Left lung (tissue), 4 donors: ENCODE measurements at regions not wholly inside any gene's neighbourhood (a gene's known extent, or its start where the extent isn't known, plus 50 kb on each side); places are given as distances from the start of the nearest gene placed in this dataset.

ENCODE experiments used
- ATAC-seq: fragments of 200-7000 bp; cut with Tn5 transposase; one replicate; pipeline ENCODE4 v1.9.1; 2020; ENCODE audit warnings: moderate library complexity
- DNase-seq, 4 donors: peaks; one replicate each; pipeline ENCODE4 v3.0.0-alpha.2; 2013 to 2020
- H3K27ac ChIP-seq, 2 donors: fragments of 200-600 bp; sonication (generic) in 1 of 2; one replicate each; pipeline versions ENCODE4 v1.5.0 to v1.8.0; 2020 to 2021
- H3K27me3 ChIP-seq, 2 donors: fragments of 200-600 bp; sonication (generic) in 1 of 2; one replicate each; pipeline versions ENCODE4 v1.5.0 to v1.8.0; 2020 to 2021
- H3K36me3 ChIP-seq, 2 donors: fragments of 200-600 bp; sonication (generic) in 1 of 2; one replicate each; pipeline versions ENCODE4 v1.5.0 to v1.8.0; 2020 to 2021
- H3K4me1 ChIP-seq, 2 donors: fragments of 200-600 bp; one replicate each; pipeline ENCODE4 v1.8.0; 2021
- H3K4me3 ChIP-seq, 2 donors: fragments of 200-600 bp; sonication (generic) in 1 of 2; one replicate each; pipeline versions ENCODE4 v1.5.0 to v1.8.0; 2020 to 2021; ENCODE audit warnings: mild to moderate bottlenecking in 1 of 2
- H3K9me3 ChIP-seq, 2 donors: fragments of 200-600 bp; sonication (generic) in 1 of 2; one replicate each; pipeline versions ENCODE4 v1.5.0 to v1.8.0; 2020 to 2021
- CTCF ChIP-seq, 2 donors: fragments of 200-600 bp; sonication (generic) in 1 of 2; IDR thresholded peaks; one replicate each; pipeline versions ENCODE4 v1.5.0 to v1.8.0; 2021; ENCODE audit warnings: antibody characterized with exemption in 2 of 2
- intact Hi-C, 2 donors: fragments of 100-400 bp; cut with DNase I; formaldehyde crosslinking; loops; one replicate each; pipeline versions ENCODE4 v1.11.2 to v1.14.2; 2022
- donor health status: DM: no; HTN: yes; CAD: no.
- donor health status: DM: no; HTN: no; CAD: no.

GRCh38 chr5:165187815-165188214 is 1682.4 kb downstream of the MAT2B start:
- TF ChIP-seq CTCF (IDR thresholded peaks at IDR 0.05): no peak
- Histone ChIP-seq H3K27me3 (no peaks in the 10 kb centered on the region), H3K4me3 (no peak overlapping the region), H3K4me1 (peaks cover 0 to 16% of the 10 kb centered on the region in 2 donors), H3K9me3 (peaks cover 0 to 14% of the 10 kb centered on the region in 2 donors), H3K36me3 (no peaks in the 10 kb centered on the region), H3K27ac (no peak overlapping the region)
- ATAC-seq (no peak), DNase-seq (no peak)
- intact Hi-C loops: no loop called here

DNA sequence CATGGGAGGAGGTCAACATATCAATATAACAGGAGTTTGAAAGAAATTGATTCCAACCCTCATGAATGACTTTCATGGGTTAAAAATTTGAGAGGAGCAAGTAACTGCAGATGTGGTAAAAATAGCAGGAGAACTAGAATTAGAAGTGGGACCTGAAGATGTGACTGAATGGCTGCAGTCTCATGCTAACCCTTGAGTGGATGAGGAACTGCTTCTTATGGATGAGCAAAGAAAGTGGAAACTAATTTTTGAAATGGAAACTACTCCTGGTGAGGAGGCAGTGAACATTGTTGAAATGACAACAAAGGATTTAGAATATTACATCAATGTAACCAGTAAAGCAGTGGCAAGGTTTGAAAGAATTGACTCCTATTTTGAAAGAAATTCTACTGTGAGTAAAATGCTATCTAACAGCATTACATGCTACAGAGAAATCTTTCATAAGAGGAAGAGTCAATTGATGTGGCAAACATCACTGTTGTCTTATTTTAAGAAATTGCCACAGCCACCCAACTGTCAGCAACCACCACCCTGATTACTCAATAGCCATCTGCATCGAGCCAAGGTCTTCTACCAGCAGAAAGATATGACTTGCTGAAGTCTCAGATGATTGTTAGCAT is 1683.2 kb downstream of the MAT2B start:
- no peak for DNase-seq
- no peak for TF ChIP-seq CTCF (IDR thresholded peaks at IDR 0.05)
- intact Hi-C loops: no loop called here

GRCh38 chr5:165196961-165197360 is 1691.5 kb downstream of the MAT2B start:
- TF ChIP-seq CTCF (IDR thresholded peaks at IDR 0.05): no peak
- Histone ChIP-seq H3K36me3 (no peaks in the 10 kb centered on the region), H3K4me1 (no peaks in the 10 kb centered on the region), H3K4me3 (no peak overlapping the region), H3K27ac (no peak overlapping the region), H3K9me3 (peaks cover 0 to 3% of the 10 kb centered on the region in 2 donors), H3K27me3 (no peaks in the 10 kb centered on the region)
- intact Hi-C loops: no loop called here
- DNase-seq: no peak
- no peak for ATAC-seq

More for the DNA sequence above, 1683.2 kb downstream of the MAT2B start:
- Histone ChIP-seq H3K9me3 (peaks cover 0 to 10% of the 10 kb centered on the region in 2 donors), H3K4me1 (peaks cover 0 to 16% of the 10 kb centered on the region in 2 donors), H3K27me3 (no peaks in the 10 kb centered on the region), H3K4me3 (no peak overlapping the region), H3K27ac (peak overlapping the region in 1 of 2 donors; percentile 34), H3K36me3 (no peaks in the 10 kb centered on the region)
- peak; percentile 25 for ATAC-seq

DNA sequence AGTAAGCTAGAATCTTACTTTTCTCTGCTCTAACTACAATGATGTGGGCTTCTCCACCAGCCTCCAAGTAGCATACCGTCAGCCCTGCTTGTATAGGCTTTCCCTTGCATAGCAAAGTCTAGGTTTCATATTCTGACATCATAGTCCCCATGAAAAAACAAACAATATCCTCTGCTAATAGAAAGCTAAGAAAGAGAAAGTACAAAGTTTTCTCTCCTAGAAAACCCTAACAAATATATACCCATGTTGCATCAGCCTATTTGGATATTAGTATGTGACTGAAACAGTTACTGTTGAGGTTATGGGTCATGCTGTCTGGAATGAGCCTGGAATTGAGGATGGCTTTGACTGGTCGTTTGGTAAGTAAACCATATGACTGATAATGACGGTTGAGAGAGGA is 1696.0 kb downstream of the MAT2B start:
- TF ChIP-seq CTCF (IDR thresholded peaks at IDR 0.05): no peak
- intact Hi-C loops: no loop called here
- no peak overlapping the region for H3K27ac ChIP-seq

GRCh38 chr5:165201771-165202518 is 1696.5 kb downstream of the MAT2B start:
- H3K27ac ChIP-seq: no peak overlapping the region
- ATAC-seq: no peak
- no peaks in the 10 kb centered on the region for H3K4me1 ChIP-seq
- no peak overlapping the region for H3K4me3 ChIP-seq
- intact Hi-C loops: no loop called here
- H3K9me3 ChIP-seq: peaks cover 0 to 3% of the 10 kb centered on the region in 2 donors
- no peak for DNase-seq
- no peaks in the 10 kb centered on the region for H3K27me3 ChIP-seq
- TF ChIP-seq CTCF (IDR thresholded peaks at IDR 0.05): no peak
- no peaks in the 10 kb centered on the region for H3K36me3 ChIP-seq

More for the DNA sequence above, 1696.0 kb downstream of the MAT2B start:
- no peak for ATAC-seq
- Histone ChIP-seq H3K9me3 (peaks cover 0 to 3% of the 10 kb centered on the region in 2 donors), H3K4me3 (no peak overlapping the region), H3K36me3 (no peaks in the 10 kb centered on the region), H3K27me3 (no peaks in the 10 kb centered on the region), H3K4me1 (no peaks in the 10 kb centered on the region)
- DNase-seq: no peak
